ENCODE measurements at regions not wholly inside any gene's neighbourhood (a gene's known extent, or its start where the extent isn't known, plus 50 kb on each side); places are given as distances from the start of the nearest gene placed in this dataset.

GRCh38 chr12:77429426-77429825 lies 364.1 kb upstream of the E2F7 start:
- Histone ChIP-seq H3K36me3 (ENCODE audit: control insufficient read depth, insufficient read depth, low read length) (no peaks in the 10 kb centered on the region), H3K4me3 (ENCODE audit: low read depth in 2 of 2, low read length in 2 of 2) (no peak overlapping the region), H3K27me3 (ENCODE audit: control insufficient read depth, insufficient read depth, low read length) (no peaks in the 10 kb centered on the region), H3K9me3 (ENCODE audit: control insufficient read depth, insufficient read depth, low read depth, low read length) (no peaks in the 10 kb centered on the region), H3K27ac (ENCODE audit: low read length) (no peak overlapping the region), H3K4me1 (ENCODE audit: control insufficient read depth, insufficient read depth, low read length) (no peaks in the 10 kb centered on the region)
- DNase-seq (ENCODE audit: low read depth, low spot score), result no peak
- ATAC-seq, result no peak
- TF ChIP-seq, protein P1, sequence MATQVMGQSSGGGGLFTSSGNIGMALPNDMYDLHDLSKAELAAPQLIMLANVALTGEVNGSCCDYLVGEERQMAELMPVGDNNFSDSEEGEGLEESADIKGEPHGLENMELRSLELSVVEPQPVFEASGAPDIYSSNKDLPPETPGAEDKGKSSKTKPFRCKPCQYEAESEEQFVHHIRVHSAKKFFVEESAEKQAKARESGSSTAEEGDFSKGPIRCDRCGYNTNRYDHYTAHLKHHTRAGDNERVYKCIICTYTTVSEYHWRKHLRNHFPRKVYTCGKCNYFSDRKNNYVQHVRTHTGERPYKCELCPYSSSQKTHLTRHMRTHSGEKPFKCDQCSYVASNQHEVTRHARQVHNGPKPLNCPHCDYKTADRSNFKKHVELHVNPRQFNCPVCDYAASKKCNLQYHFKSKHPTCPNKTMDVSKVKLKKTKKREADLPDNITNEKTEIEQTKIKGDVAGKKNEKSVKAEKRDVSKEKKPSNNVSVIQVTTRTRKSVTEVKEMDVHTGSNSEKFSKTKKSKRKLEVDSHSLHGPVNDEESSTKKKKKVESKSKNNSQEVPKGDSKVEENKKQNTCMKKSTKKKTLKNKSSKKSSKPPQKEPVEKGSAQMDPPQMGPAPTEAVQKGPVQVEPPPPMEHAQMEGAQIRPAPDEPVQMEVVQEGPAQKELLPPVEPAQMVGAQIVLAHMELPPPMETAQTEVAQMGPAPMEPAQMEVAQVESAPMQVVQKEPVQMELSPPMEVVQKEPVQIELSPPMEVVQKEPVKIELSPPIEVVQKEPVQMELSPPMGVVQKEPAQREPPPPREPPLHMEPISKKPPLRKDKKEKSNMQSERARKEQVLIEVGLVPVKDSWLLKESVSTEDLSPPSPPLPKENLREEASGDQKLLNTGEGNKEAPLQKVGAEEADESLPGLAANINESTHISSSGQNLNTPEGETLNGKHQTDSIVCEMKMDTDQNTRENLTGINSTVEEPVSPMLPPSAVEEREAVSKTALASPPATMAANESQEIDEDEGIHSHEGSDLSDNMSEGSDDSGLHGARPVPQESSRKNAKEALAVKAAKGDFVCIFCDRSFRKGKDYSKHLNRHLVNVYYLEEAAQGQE (IDR thresholded peaks at IDR 0.05; ENCODE audit: insufficient read depth in 1 of 2, low read depth in 2 of 2, low read length in 1 of 2), result no peak
- no TSS peak for BruUV-seq (replicated peaks)
- intact Hi-C loops (cut with micrococcal nuclease; ENCODE audit: unreplicated experiment), result no loop called here
- ChIA-PET POLR2A (no interaction called here), CTCF (no interaction called here)
- in situ Hi-C loops (cut with HindIII; ENCODE audit: low pct_unique_long_range_greater_than_20kb, low sequenced_read_pairs), result no loop called here

- DNase-seq (ENCODE audit: low read depth, low spot score) (no peak), ATAC-seq (no peak)
- TF ChIP-seq, protein P2, sequence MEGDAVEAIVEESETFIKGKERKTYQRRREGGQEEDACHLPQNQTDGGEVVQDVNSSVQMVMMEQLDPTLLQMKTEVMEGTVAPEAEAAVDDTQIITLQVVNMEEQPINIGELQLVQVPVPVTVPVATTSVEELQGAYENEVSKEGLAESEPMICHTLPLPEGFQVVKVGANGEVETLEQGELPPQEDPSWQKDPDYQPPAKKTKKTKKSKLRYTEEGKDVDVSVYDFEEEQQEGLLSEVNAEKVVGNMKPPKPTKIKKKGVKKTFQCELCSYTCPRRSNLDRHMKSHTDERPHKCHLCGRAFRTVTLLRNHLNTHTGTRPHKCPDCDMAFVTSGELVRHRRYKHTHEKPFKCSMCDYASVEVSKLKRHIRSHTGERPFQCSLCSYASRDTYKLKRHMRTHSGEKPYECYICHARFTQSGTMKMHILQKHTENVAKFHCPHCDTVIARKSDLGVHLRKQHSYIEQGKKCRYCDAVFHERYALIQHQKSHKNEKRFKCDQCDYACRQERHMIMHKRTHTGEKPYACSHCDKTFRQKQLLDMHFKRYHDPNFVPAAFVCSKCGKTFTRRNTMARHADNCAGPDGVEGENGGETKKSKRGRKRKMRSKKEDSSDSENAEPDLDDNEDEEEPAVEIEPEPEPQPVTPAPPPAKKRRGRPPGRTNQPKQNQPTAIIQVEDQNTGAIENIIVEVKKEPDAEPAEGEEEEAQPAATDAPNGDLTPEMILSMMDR (IDR thresholded peaks at IDR 0.05), result no peak
- TF ChIP-seq POLR2AphosphoS5 (IDR thresholded peaks at IDR 0.05; ENCODE audit: low read depth, low read length), result no peak
- no peak for TF ChIP-seq TCF7L2 (IDR thresholded peaks at IDR 0.05; ENCODE audit: low read depth, low read length)
- TF ChIP-seq SIN3A (IDR thresholded peaks at IDR 0.05; ENCODE audit: borderline replicate concordance, insufficient read depth, low read depth, low read length), result no peak
- TF ChIP-seq, protein P1 (IDR thresholded peaks at IDR 0.05; ENCODE audit: insufficient read depth in 1 of 2, low read depth in 2 of 2, low read length in 1 of 2), result no peak
- in situ Hi-C loops (cut with HindIII; ENCODE audit: low pct_unique_long_range_greater_than_20kb, low sequenced_read_pairs), result no loop called here
- Histone ChIP-seq H3K27me3 (ENCODE audit: control insufficient read depth, insufficient read depth, low read length) (no peaks in the 10 kb centered on the region), H3K4me3 (ENCODE audit: low read depth in 2 of 2, low read length in 2 of 2) (no peak overlapping the region), H3K9me3 (ENCODE audit: control insufficient read depth, insufficient read depth, low read depth, low read length) (no peaks in the 10 kb centered on the region), H3K36me3 (ENCODE audit: control insufficient read depth, insufficient read depth, low read length) (no peaks in the 10 kb centered on the region), H3K4me1 (ENCODE audit: control insufficient read depth, insufficient read depth, low read length) (no peaks in the 10 kb centered on the region), H3K27ac (ENCODE audit: low read length) (no peak overlapping the region)
- ChIA-PET CTCF (no interaction called here), POLR2A (no interaction called here)
- BruUV-seq (replicated peaks), result no TSS peak
- intact Hi-C loops (cut with micrococcal nuclease; ENCODE audit: unreplicated experiment), result no loop called here
Measured at GRCh38 chr12:77421152-77421551, 355.8 kb upstream of the E2F7 start.

Measured in Panc1 (cell line).